Gastroesophageal sphincter (tissue), 4 donors: ENCODE measurements at regions not wholly inside any gene's neighbourhood (a gene's known extent, or its start where the extent isn't known, plus 50 kb on each side); places are given as distances from the start of the nearest gene placed in this dataset.
"Not testable (repeated sequence)": the region's sequence is repeated elsewhere in the genome, so short reads cannot be mapped to it uniquely, and the experiment has no call there.

Source experiments
- ATAC-seq: fragments of 150-250 bp; one replicate; pipeline ENCODE4 v1.9.1; 2016; ENCODE audit warnings: mild to moderate bottlenecking, moderate library complexity
- H3K27ac ChIP-seq, 4 donors: fragments of 200-600 bp; sonication (generic) in 3 of 4; 1 replicate in 3 of 4; 2 replicates in 1 of 4; pipeline ENCODE4 v1.5.1; 2016 to 2019
- H3K27me3 ChIP-seq: fragments of 200-600 bp; sonication (generic); one replicate; pipeline ENCODE4 v1.5.1; 2019
- H3K36me3 ChIP-seq, 2 donors: fragments of 200-600 bp; sonication (generic); one replicate each; pipeline ENCODE4 v1.5.1; 2019; ENCODE audit warnings: control low read depth in 1 of 2
- H3K4me1 ChIP-seq, 3 donors: fragments of 200-600 bp; sonication (generic); 1 replicate in 2 of 3; 2 replicates in 1 of 3; pipeline ENCODE4 v1.5.1; 2016 to 2019; ENCODE audit warnings: control low read depth in 2 of 3
- H3K4me3 ChIP-seq, 2 donors: fragments of 200-600 bp; sonication (generic); one replicate each; pipeline ENCODE4 v1.5.1; 2019; ENCODE audit warnings: mild to moderate bottlenecking in 1 of 2, moderate library complexity in 1 of 2
- H3K9me3 ChIP-seq, 3 donors: fragments of 200-600 bp; sonication (generic); one replicate each; pipeline ENCODE4 v1.5.1; 2017 to 2019; ENCODE audit warnings: control low read depth in 2 of 3
- EP300 ChIP-seq: sonication (generic); formaldehyde crosslinking; IDR thresholded peaks from one replicate; pipeline ENCODE4 v1.6.1; 2017; ENCODE audit warnings: antibody characterized with exemption, mild to moderate bottlenecking
- POLR2A ChIP-seq, 2 donors: fragments of 450-650 bp; IDR thresholded peaks; one replicate each; pipeline ENCODE4 v1.6.1; 2017; ENCODE audit warnings: antibody characterized with exemption in 2 of 2, mild to moderate bottlenecking in 2 of 2, moderate library complexity in 1 of 2
- POLR2AphosphoS5 ChIP-seq: sonication (generic); formaldehyde crosslinking; IDR thresholded peaks from one replicate; pipeline ENCODE4 v1.6.1; 2017; ENCODE audit warnings: antibody characterized with exemption
- WGBS, 2 donors: methylation state at CpG; one replicate each; pipeline ENCODE4 v1.1.5; 2018; ENCODE audit warnings: low coverage in 1 of 2; 5-methylcytosine and 5-hydroxymethylcytosine counted together
- TF ChIP-seq, protein P1 (sequence below), 4 experiments: fragments of 200-600 bp in 2 of 4; fragments of 450-650 bp in 2 of 4; sonication (generic) in 1 of 4; IDR thresholded peaks; one replicate each; pipeline ENCODE4 v1.5.1; 2017 to 2019; ENCODE audit warnings: antibody characterized with exemption in 4 of 4, mild to moderate bottlenecking in 2 of 4, moderate library complexity in 2 of 4

DNA sequence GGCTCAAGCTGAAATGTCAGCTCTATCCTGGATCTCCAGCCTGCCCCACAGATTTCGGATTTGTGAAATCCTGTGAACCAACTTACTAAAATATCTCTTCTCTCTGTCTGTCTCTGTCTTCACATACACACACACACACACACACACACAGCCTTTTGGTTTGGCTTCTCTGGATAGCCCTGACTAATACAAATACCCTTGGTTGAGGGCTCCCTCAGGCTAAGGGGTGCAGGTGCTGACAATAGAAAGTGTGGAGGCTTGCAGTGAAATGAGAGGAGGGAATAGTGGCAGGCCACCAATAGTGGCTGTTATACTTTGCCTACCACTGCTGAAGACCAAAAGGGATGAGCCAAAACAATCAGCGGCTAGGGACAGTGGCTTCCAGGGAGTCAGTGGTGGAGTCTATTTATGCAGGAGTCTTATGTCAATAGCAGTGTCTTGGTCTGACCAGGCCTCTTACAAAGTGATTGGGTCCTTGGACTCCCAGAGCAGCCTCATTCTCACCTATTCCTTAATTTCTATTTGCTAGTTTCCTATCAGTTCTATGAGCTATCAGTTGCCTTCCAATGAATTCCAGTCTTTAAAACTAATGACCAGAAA, 93.2 kb upstream of the GAS1 start:
- Histone ChIP-seq H3K4me1 (peaks cover 0 to 9% (median 0%) of the 10 kb centered on the region in 3 donors), H3K27me3 (no peaks in the 10 kb centered on the region), H3K27ac (no peak overlapping the region), H3K36me3 (no peaks in the 10 kb centered on the region), H3K4me3 (no peak overlapping the region), H3K9me3 (no peaks in the 10 kb centered on the region)
- no peak for TF ChIP-seq POLR2A (IDR thresholded peaks at IDR 0.05)
- no peak for TF ChIP-seq POLR2AphosphoS5
- TF ChIP-seq, protein P1, sequence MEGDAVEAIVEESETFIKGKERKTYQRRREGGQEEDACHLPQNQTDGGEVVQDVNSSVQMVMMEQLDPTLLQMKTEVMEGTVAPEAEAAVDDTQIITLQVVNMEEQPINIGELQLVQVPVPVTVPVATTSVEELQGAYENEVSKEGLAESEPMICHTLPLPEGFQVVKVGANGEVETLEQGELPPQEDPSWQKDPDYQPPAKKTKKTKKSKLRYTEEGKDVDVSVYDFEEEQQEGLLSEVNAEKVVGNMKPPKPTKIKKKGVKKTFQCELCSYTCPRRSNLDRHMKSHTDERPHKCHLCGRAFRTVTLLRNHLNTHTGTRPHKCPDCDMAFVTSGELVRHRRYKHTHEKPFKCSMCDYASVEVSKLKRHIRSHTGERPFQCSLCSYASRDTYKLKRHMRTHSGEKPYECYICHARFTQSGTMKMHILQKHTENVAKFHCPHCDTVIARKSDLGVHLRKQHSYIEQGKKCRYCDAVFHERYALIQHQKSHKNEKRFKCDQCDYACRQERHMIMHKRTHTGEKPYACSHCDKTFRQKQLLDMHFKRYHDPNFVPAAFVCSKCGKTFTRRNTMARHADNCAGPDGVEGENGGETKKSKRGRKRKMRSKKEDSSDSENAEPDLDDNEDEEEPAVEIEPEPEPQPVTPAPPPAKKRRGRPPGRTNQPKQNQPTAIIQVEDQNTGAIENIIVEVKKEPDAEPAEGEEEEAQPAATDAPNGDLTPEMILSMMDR (IDR thresholded peaks at IDR 0.05) = no peak
- TF ChIP-seq EP300 = no peak
- WGBS, 2 donors = 82 to 86% methylated on average over 2 of the region's 2 CpGs
- no peak for ATAC-seq

DNA sequence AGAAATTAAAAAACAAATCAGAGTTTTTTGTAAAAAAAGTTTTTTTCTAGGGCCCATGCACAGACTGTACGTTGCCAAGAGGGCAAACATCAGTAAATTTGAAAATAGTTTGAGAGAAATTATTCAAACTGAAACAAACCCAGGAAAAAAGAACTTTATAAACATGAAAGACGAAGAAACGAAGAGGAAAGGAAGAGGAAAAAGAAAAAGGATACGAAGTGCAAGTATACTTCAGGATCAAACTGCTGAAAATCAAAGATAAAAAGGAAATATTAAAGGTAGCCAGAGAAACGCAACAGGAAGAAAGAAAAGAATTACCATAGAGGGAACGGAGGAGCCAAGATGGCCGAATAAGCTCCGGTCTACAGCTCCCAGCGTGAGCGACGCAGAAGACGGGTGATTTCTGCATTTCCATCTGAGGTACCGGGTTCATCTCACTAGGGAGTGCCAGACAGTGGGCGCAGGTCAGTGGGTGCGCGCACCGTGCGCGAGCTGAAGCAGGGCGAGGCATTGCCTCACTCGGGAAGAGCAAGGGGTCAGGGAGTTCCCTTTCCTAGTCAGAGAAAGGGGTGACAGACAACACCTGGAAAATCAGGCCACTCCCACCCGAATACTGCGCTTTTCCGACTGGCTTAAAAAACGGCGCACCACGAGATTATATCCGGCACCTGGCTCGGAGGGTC, 94.4 kb upstream of the GAS1 start:
- WGBS, 2 donors = 89 to 94% methylated on average over 11 to 12 of the region's 29 CpGs
- not testable (repeated sequence) for H3K4me3 ChIP-seq, ATAC-seq, H3K4me1 ChIP-seq, H3K27ac ChIP-seq, H3K36me3 ChIP-seq, H3K9me3 ChIP-seq, H3K27me3 ChIP-seq

DNA sequence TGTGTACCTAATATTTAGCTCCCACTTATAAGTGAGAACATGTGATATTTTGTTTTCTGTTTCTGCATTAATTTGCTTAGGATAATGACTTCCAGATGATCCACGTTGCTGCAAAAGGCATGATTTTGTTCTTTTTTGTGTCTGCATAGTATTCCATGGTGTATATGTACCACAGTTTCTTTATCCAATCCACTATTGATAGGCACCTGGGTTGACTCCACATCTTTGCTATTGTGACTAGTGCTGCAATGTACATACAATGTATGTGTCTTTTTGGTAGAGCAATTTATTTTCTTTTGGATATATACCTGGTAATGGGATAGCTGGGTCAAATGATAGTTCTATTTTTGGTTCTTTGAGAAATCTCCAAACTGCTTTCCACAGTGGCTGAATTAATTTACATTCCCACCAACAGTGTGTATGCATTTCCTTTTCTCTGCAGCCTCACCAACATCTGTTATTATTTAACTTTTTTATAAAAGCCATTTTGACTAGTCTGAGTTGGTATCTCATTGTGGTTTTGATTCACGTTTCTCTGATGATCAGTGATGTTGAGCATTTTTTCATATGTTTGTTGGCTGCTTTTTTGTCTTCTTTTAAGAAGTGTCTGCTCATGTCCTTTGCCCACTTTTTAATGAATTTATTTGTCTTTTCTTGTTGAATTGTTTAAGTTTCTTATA, 102.8 kb upstream of the GAS1 start:
- 64 to 94% methylated on average over 2 of the region's 2 CpGs for WGBS, 2 donors
- H3K27ac ChIP-seq, H3K36me3 ChIP-seq, ATAC-seq, H3K27me3 ChIP-seq, H3K4me3 ChIP-seq, H3K4me1 ChIP-seq: not testable (repeated sequence)
- H3K9me3 ChIP-seq = peaks cover 0 to 10% (median 0%) of the 10 kb centered on the region in 3 donors

DNA sequence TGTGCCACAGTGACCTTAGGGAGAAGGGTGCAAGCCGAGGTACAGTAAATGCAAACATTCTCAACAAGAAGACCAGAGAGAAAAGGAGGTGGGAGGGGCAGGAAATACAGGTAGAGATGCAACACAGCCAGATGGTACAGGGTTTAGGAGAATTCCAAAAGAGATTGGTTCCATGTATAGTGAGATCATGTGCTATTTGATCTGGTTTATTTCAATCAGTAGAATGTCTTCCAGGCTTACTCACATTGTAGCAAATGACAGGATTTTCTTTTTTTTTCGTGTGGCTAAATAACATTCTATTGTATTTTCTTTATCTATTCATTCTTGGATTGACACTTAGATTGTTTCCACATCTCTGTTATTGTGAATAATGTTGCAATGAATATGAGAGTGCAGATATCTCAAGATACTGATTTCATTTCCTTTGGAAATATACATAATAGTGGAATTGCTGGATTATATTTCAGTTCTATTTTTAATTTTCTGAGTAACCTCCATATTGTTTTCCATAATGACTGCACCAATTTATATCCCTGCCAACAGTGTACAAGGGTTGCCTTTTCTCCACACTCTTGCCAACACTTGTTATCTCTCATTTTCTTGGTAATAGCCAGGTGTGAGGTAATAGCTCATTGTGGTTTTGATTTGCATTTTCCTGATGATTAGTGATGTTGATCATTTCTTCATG, 107.8 kb upstream of the GAS1 start:
- no peak overlapping the region for H3K27ac ChIP-seq
- no peak overlapping the region for H3K4me3 ChIP-seq
- H3K4me1 ChIP-seq = no peaks in the 10 kb centered on the region
- TF ChIP-seq POLR2A (IDR thresholded peaks at IDR 0.05) (no peak), EP300 (no peak), POLR2AphosphoS5 (no peak)
- TF ChIP-seq, protein P1 (IDR thresholded peaks at IDR 0.05) = no peak
- H3K27me3 ChIP-seq = no peaks in the 10 kb centered on the region
- 61 to 67% methylated on average over 1 to 2 of the region's 2 CpGs for WGBS, 2 donors
- no peak for ATAC-seq
- no peaks in the 10 kb centered on the region for H3K9me3 ChIP-seq
- H3K36me3 ChIP-seq = no peaks in the 10 kb centered on the region

DNA sequence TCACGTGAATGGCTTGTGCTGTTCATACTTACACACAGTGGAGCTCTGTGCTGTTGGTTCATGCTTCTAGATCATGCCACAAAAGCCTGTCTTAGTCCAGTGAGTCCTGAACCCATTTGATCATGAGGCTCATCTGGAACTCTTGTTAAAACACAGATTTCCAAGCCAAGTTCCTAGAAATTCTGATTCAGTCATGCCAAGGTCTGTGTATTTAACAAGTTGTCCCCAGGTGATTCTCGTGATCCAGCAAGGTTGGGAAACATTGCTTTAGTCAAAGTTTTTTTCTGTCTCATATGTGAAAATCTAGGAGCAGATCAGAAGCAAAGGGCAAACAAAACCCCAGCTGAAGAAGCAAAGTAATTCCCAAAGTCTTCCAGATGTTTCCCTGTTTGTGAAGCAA, 112.5 kb upstream of the GAS1 start:
- TF ChIP-seq POLR2AphosphoS5 (no peak), EP300 (no peak), POLR2A (IDR thresholded peaks at IDR 0.05) (no peak)
- TF ChIP-seq, protein P1 (IDR thresholded peaks at IDR 0.05) = no peak
- H3K27ac ChIP-seq = no peak overlapping the region
- no peaks in the 10 kb centered on the region for H3K36me3 ChIP-seq
- WGBS, 2 donors = 80 to 83% methylated on average over 1 to 2 of the region's 2 CpGs
- H3K9me3 ChIP-seq = no peaks in the 10 kb centered on the region
- H3K27me3 ChIP-seq = no peaks in the 10 kb centered on the region
- peak; percentile 43 for ATAC-seq
- no peaks in the 10 kb centered on the region for H3K4me1 ChIP-seq
- no peak overlapping the region for H3K4me3 ChIP-seq
